Heart left ventricle (tissue), 16 donors: ENCODE measurements at regions not wholly inside any gene's neighbourhood (a gene's known extent, or its start where the extent isn't known, plus 50 kb on each side); places are given as distances from the start of the nearest gene placed in this dataset.
"Not testable (repeated sequence)": the region's sequence is repeated elsewhere in the genome, so short reads cannot be mapped to it uniquely, and the experiment has no call there.

Experiments used
- ATAC-seq, 4 donors: fragments of 200-7000 bp; cut with Tn5 transposase; one replicate each; pipeline ENCODE4 v1.9.1; 2020 to 2022; ENCODE audit warnings: moderate library complexity in 4 of 4, mild to moderate bottlenecking in 3 of 4, moderate number of reproducible peaks in 1 of 4
- DNase-seq, 5 donors: peaks; one replicate each; pipeline ENCODE4 v3.0.0-alpha.2; 2020
- H3K27ac ChIP-seq, 12 donors: fragments of 200-600 bp; sonication (generic) in 4 of 12; one replicate each; pipeline versions ENCODE4 v1.5.0 to v1.8.0; 2016 to 2022; ENCODE audit warnings: mild to moderate bottlenecking in 2 of 12
- H3K27me3 ChIP-seq, 9 donors: fragments of 200-600 bp; sonication (generic) in 2 of 9; one replicate each; pipeline versions ENCODE4 v1.5.1 to v1.8.0; 2016 to 2022; ENCODE audit warnings: mild to moderate bottlenecking in 3 of 9
- H3K36me3 ChIP-seq, 9 donors: fragments of 200-600 bp; sonication (generic) in 2 of 9; one replicate each; pipeline versions ENCODE4 v1.5.0 to v1.8.0; 2018 to 2022; ENCODE audit warnings: mild to moderate bottlenecking in 2 of 9
- H3K4me1 ChIP-seq, 12 donors: fragments of 200-600 bp; sonication (generic) in 4 of 12; one replicate each; pipeline versions ENCODE4 v1.5.0 to v1.8.0; 2016 to 2022; ENCODE audit warnings: mild to moderate bottlenecking in 3 of 12
- H3K4me3 ChIP-seq, 12 donors: fragments of 200-600 bp; sonication (generic) in 4 of 12; one replicate each; pipeline versions ENCODE4 v1.5.0 to v1.8.0; 2017 to 2022; ENCODE audit warnings: mild to moderate bottlenecking in 9 of 12, moderate library complexity in 4 of 12
- H3K9me3 ChIP-seq, 12 donors: fragments of 200-600 bp; sonication (generic) in 4 of 12; one replicate each; pipeline versions ENCODE4 v1.5.0 to v1.8.0; 2016 to 2022; ENCODE audit warnings: mild to moderate bottlenecking in 1 of 12
- CTCF ChIP-seq, 12 donors: fragments of 200-600 bp; sonication (generic) in 4 of 12; IDR thresholded peaks; one replicate each; pipeline versions ENCODE4 v1.5.0 to v1.8.0; 2018 to 2022; ENCODE audit warnings: antibody characterized with exemption in 12 of 12, mild to moderate bottlenecking in 5 of 12
- POLR2A ChIP-seq, 2 donors: fragments of 450-650 bp; IDR thresholded peaks; one replicate each; pipeline ENCODE4 v1.6.1; 2017; ENCODE audit warnings: antibody characterized with exemption in 2 of 2, mild to moderate bottlenecking in 2 of 2, moderate library complexity in 2 of 2
- WGBS, 4 donors: extraction: QIAGEN DNeasy Blood & Tissue Kit in 2 of 4; methylation state at CpG; one replicate each; pipeline versions ENCODE4 v1.1.5 to v1.1.7; 2013 to 2018; 5-methylcytosine and 5-hydroxymethylcytosine counted together
- intact Hi-C, 10 donors: fragments of 100-400 bp; cut with DNase I; formaldehyde crosslinking; loops; one replicate each; pipeline versions ENCODE4 v1.11.1 to v1.14.2; 2022
- donor health status: ischemic (EF 13 %, LVEDD 7.1; RV severe dilation, severe dysfunction).
- donor health status: healthy with polysubstance abuse.
- donor health status: DM: no; HTN: yes; CAD: no.
- donor health status: DM: no; HTN: no; CAD: no.
- donor health status: ischemic (EF 25% LVEDD 6.9; RV normal size, moderate dysfunction).
- donor health status: ischemic (EF 25% LVEDD 5.7; RV mildly dilated, moderate dysfunction).
- donor health status: healthy.
- donor health status: DM: yes; HTN: yes; CAD: no.
- donor health status: ischemic (EF 35%, LVEDD 5.7; RV mildly dilated, moderate dysfunction).
- donor health status: nonischemic (EF 11% LVEDD 7.7; RV severe dilation, severe dysfunction).
- donor health status: DM: yes; HTN: yes; CAD: no.
- donor health status: PGD.
- donor health status: ischemic (EF 29% LVEDD 5.4; RV normal size, mild dysfunction).
- donor health status: nonischemic (EF 23%, LVEDD 6.1; RV moderate dilation, normal function).

GRCh38 chr4:121616449-121616848 lies 80.3 kb downstream of the ANXA5 start:
- H3K27ac ChIP-seq, ATAC-seq, DNase-seq, H3K27me3 ChIP-seq, intact Hi-C loops, H3K4me3 ChIP-seq, H3K9me3 ChIP-seq, H3K4me1 ChIP-seq, H3K36me3 ChIP-seq: not testable (repeated sequence)
- 79 to 84% (median 82%) methylated on average over 5 to 6 of the region's 6 CpGs; no CpG with 5 or more reads in 1 of the 4 donors for WGBS, 4 donors

GRCh38 chr4:121614101-121614500 lies 82.7 kb downstream of the ANXA5 start:
- no peaks in the 10 kb centered on the region for H3K27me3 ChIP-seq
- H3K9me3 ChIP-seq: no peaks in the 10 kb centered on the region

GRCh38 chr4:121599049-121599448 lies 97.7 kb downstream of the ANXA5 start:
- 26 to 39% (median 33%) methylated on average over 3 of the region's 3 CpGs for WGBS, 4 donors
- ATAC-seq: peak in 3 of 4 donors; percentile 38 to 72 (median 57)
- Histone ChIP-seq H3K4me1 (peaks cover 0 to 19% (median 2%) of the 10 kb centered on the region in 12 donors), H3K4me3 (no peak overlapping the region), H3K27me3 (no peaks in the 10 kb centered on the region), H3K27ac (peak overlapping the region in 8 of 12 donors; percentile 0 to 74 (median 34)), H3K9me3 (no peaks in the 10 kb centered on the region), H3K36me3 (no peaks in the 10 kb centered on the region)
- no peak for DNase-seq
- intact Hi-C loops: no loop called here
- TF ChIP-seq CTCF (IDR thresholded peaks at IDR 0.05) (no peak), POLR2A (IDR thresholded peaks at IDR 0.05) (no peak)

More at GRCh38 chr4:121614101-121614500, 82.7 kb downstream of the ANXA5 start:
- H3K27ac ChIP-seq: no peak overlapping the region
- no peak overlapping the region for H3K4me3 ChIP-seq
- no peaks in the 10 kb centered on the region for H3K36me3 ChIP-seq
- ATAC-seq (no peak), DNase-seq (no peak)
- intact Hi-C loops: no loop called here
- H3K4me1 ChIP-seq: no peaks in the 10 kb centered on the region
- TF ChIP-seq POLR2A (IDR thresholded peaks at IDR 0.05) (no peak), CTCF (IDR thresholded peaks at IDR 0.05) (no peak)

- ATAC-seq: no peak
- Histone ChIP-seq H3K4me3 (no peak overlapping the region), H3K27me3 (no peaks in the 10 kb centered on the region), H3K27ac (peak overlapping the region in 1 of 12 donors; percentile 15), H3K36me3 (no peaks in the 10 kb centered on the region), H3K4me1 (peaks cover 0 to 19% (median 2%) of the 10 kb centered on the region in 12 donors), H3K9me3 (peaks cover 0 to 6% (median 0%) of the 10 kb centered on the region in 12 donors)
- 66 to 75% (median 70%) methylated on average over 2 of the region's 2 CpGs for WGBS, 4 donors
- no peak for TF ChIP-seq CTCF (IDR thresholded peaks at IDR 0.05)
- no peak for TF ChIP-seq POLR2A (IDR thresholded peaks at IDR 0.05)
- intact Hi-C loops: no loop called here
- no peak for DNase-seq
Measured at GRCh38 chr4:121597346-121597934, 99.3 kb downstream of the ANXA5 start.
